IMR-90 (cell line): ENCODE measurements at regions not wholly inside any gene's neighbourhood (a gene's known extent, or its start where the extent isn't known, plus 50 kb on each side); places are given as distances from the start of the nearest gene placed in this dataset.

Experiments used
- ATAC-seq: fragments of 200-7000 bp; cut with Tn5 transposase; 2 replicates; pipeline ENCODE4 v1.9.1; 2020; ENCODE audit warnings: low read depth, mild to moderate bottlenecking, moderate library complexity
- BruUV-seq: library from RNA; stranded (reverse); fragments of 400-500 nt; replicated peaks from 2 replicates; lab custom pipeline; 2021; lab: Mats Ljungman, UMichigan
- CTCF ChIA-PET: fragments of 300-600 bp; formaldehyde crosslinking; extraction: SDS; loops from one replicate; lab custom pipeline; 2021; ENCODE audit warnings: antibody characterized with exemption; lab: Yijun Ruan, JAX
- POLR2A ChIA-PET: fragments of 300-600 bp; sonication (Branson Sonifier 250); formaldehyde crosslinking; loops from one replicate; lab custom pipeline; 2022; ENCODE audit warnings: antibody characterized with exemption; ENCODE audit not compliant: unreplicated experiment; lab: Charles Lee
- DNase-seq: peaks from one replicate; pipeline ENCODE4 v3.0.0; 2013
- H2AFZ ChIP-seq: replicated peaks from 2 replicates; pipeline ENCODE3; 2013; ENCODE audit warnings: low read length, mild to moderate bottlenecking; ENCODE audit not compliant: poor library complexity
- H2AK5ac ChIP-seq: 2 replicates; pipeline ENCODE4 v1.6.1; 2013; ENCODE audit warnings: low read depth, low read length, inconsistent platforms
- H2AK9ac ChIP-seq: replicated peaks from 2 replicates; pipeline ENCODE3; 2013; ENCODE audit warnings: mild to moderate bottlenecking, low read depth, low read length, moderate library complexity; ENCODE audit not compliant: poor library complexity
- H2BK120ac ChIP-seq: 2 replicates; pipeline ENCODE4 v1.6.1; 2013; ENCODE audit warnings: low read depth, low read length, inconsistent platforms
- H2BK15ac ChIP-seq: 3 replicates; pipeline ENCODE4 v1.6.1; 2013; ENCODE audit warnings: low read depth, low read length, inconsistent platforms
- H2BK20ac ChIP-seq: 2 replicates; pipeline ENCODE4 v1.6.1; 2013; ENCODE audit warnings: low read depth, mild to moderate bottlenecking, inconsistent platforms, low read length, moderate library complexity
- H2BK5ac ChIP-seq: 2 replicates; pipeline ENCODE4 v1.6.1; 2013; ENCODE audit warnings: mild to moderate bottlenecking, low read depth, low read length, inconsistent platforms; ENCODE audit not compliant: poor library complexity, severe bottlenecking
- H3K14ac ChIP-seq: replicated peaks from 2 replicates; pipeline ENCODE4 v1.6.1; 2013; ENCODE audit warnings: low read depth, low read length, inconsistent platforms
- H3K18ac ChIP-seq: 2 replicates; pipeline ENCODE4 v1.6.1; 2013; ENCODE audit warnings: low read depth, low read length, control low read depth
- H3K23ac ChIP-seq: 2 replicates; pipeline ENCODE4 v1.6.1; 2013; ENCODE audit warnings: low read depth, low read length, inconsistent platforms
- H3K27ac ChIP-seq: 2 replicates; pipeline ENCODE4 v1.5.1; 2013; ENCODE audit warnings: mild to moderate bottlenecking, control low read depth, low read length; ENCODE audit not compliant: insufficient read depth
- H3K27me3 ChIP-seq: 2 replicates; pipeline ENCODE4 v1.6.1; 2013; ENCODE audit warnings: low read length; ENCODE audit not compliant: control insufficient read depth, insufficient read depth
- H3K36me3 ChIP-seq: 2 replicates; pipeline ENCODE4 v1.6.1; 2013; ENCODE audit warnings: low read length, mixed read lengths; ENCODE audit not compliant: control insufficient read depth, insufficient read depth
- H3K4ac ChIP-seq: 2 replicates; pipeline ENCODE4 v1.6.1; 2013; ENCODE audit warnings: low read depth, low read length, inconsistent platforms
- H3K4me1 ChIP-seq: 2 replicates; pipeline ENCODE4 v1.6.1; 2013; ENCODE audit warnings: low read length, mixed read lengths; ENCODE audit not compliant: control insufficient read depth, insufficient read depth
- H3K4me2 ChIP-seq: 2 replicates; pipeline ENCODE4 v1.6.1; 2013; ENCODE audit warnings: low read depth, mild to moderate bottlenecking, control low read depth, low read length, moderate library complexity
- H3K4me3 ChIP-seq: 2 replicates; pipeline ENCODE4 v1.5.1; 2013; ENCODE audit warnings: low read depth, mild to moderate bottlenecking, control low read depth, low read length, moderate library complexity; ENCODE audit not compliant: insufficient read depth
- H3K56ac ChIP-seq: 2 replicates; pipeline ENCODE4 v1.6.1; 2013; ENCODE audit warnings: low read length, inconsistent platforms; ENCODE audit not compliant: insufficient read depth; ENCODE audit errors: extremely low read depth
- H3K79me1 ChIP-seq, 2 experiments: 2 replicates each; pipeline ENCODE4 v1.6.1; 2013; ENCODE audit warnings: low read length in 2 of 2, inconsistent platforms in 1 of 2, low read depth in 1 of 2
- H3K9ac ChIP-seq: 2 replicates; pipeline ENCODE4 v1.6.1; 2013; ENCODE audit warnings: low read depth, low read length, control low read depth
- H3K9me1 ChIP-seq: 2 replicates; pipeline ENCODE4 v1.6.1; 2013; ENCODE audit warnings: low read length, inconsistent platforms; ENCODE audit not compliant: insufficient read depth
- H3K9me3 ChIP-seq: 2 replicates; pipeline ENCODE4 v1.6.1; 2013; ENCODE audit warnings: low read length; ENCODE audit not compliant: control insufficient read depth, insufficient read depth
- H4K20me1 ChIP-seq: 2 replicates; pipeline ENCODE4 v1.6.1; 2013; ENCODE audit warnings: low read length, inconsistent platforms; ENCODE audit not compliant: insufficient read depth
- H4K5ac ChIP-seq: 2 replicates; pipeline ENCODE4 v1.6.1; 2013; ENCODE audit warnings: mild to moderate bottlenecking, low read depth, low read length, control low read depth
- H4K8ac ChIP-seq, 2 experiments: 2 replicates each; pipeline ENCODE4 v1.6.1; 2013; ENCODE audit warnings: low read depth in 2 of 2, low read length in 2 of 2, control low read depth in 1 of 2, inconsistent platforms in 1 of 2
- H4K91ac ChIP-seq: 2 replicates; pipeline ENCODE4 v1.6.1; 2013; ENCODE audit warnings: low read depth, low read length, inconsistent platforms; ENCODE audit not compliant: insufficient read depth
- MAFK ChIP-seq: IDR thresholded peaks from 2 replicates; pipeline ENCODE4 v1.6.1; 2012; ENCODE audit warnings: low read depth, low read length, improper control_type of control experiment
- RCOR1 ChIP-seq: IDR thresholded peaks from 2 replicates; pipeline ENCODE4 v1.6.1; 2012; ENCODE audit warnings: mild to moderate bottlenecking, low read length, improper control_type of control experiment; ENCODE audit not compliant: insufficient replicate concordance
- dilution Hi-C: fragments of 300-500 bp; cut with HindIII; formaldehyde crosslinking; loops from one replicate; pipeline ENCODE4 v1.14.3; 2018; ENCODE audit warnings: low sequenced_read_pairs; ENCODE audit not compliant: unreplicated experiment
- in situ Hi-C: fragments of 300-500 bp; cut with MboI; formaldehyde crosslinking; loops from 3 replicates; pipeline ENCODE4 v1.14.3; 2019; ENCODE audit warnings: low sequenced_read_pairs, inconsistent platforms, mixed read lengths
- intact Hi-C: fragments of 100-400 bp; cut with micrococcal nuclease; formaldehyde crosslinking; loops from 2 replicates; pipeline ENCODE4 v1.10.0; 2022

GRCh38 chrX:82934980-82935379 lies 573.1 kb upstream of the POU3F4 start:
- dilution Hi-C loops = no loop called here
- Histone ChIP-seq H3K14ac (no peak overlapping the region), H2BK15ac (no peak overlapping the region), H3K4ac (no peak overlapping the region), H2AK9ac (no peak overlapping the region), H2BK120ac (no peak overlapping the region), H3K9me1 (no peaks in the 10 kb centered on the region), H4K20me1 (no peaks in the 10 kb centered on the region), H4K8ac (no peak overlapping the region), H4K5ac (no peak overlapping the region), H2AK5ac (no peak overlapping the region), H3K4me3 (no peak overlapping the region), H4K91ac (no peak overlapping the region), H3K18ac (no peak overlapping the region), H3K56ac (no peak overlapping the region), H3K36me3 (no peaks in the 10 kb centered on the region), H3K9ac (no peak overlapping the region), H3K4me2 (no peak overlapping the region), H2BK20ac (no peak overlapping the region), H2AFZ (no peak overlapping the region), H3K27ac (no peak overlapping the region), H3K23ac (no peak overlapping the region), H2BK5ac (no peak overlapping the region), H3K4me1 (no peaks in the 10 kb centered on the region), H3K79me1 (no peaks in the 10 kb centered on the region), H3K9me3 (no peaks in the 10 kb centered on the region; the same call in 1 of the 2 replicates), H3K27me3 (no peaks in the 10 kb centered on the region)
- no peak for TF ChIP-seq RCOR1
- peak; percentile 98 for TF ChIP-seq MAFK
- in situ Hi-C loops = no loop called here
- CTCF ChIA-PET = no interaction called here
- BruUV-seq = no TSS peak
- intact Hi-C loops = no loop called here
- ATAC-seq (no peak), DNase-seq (no peak)
- POLR2A ChIA-PET = no interaction called here
